Liver (tissue), 8 donors: ENCODE measurements at regions not wholly inside any gene's neighbourhood (a gene's known extent, or its start where the extent isn't known, plus 50 kb on each side); places are given as distances from the start of the nearest gene placed in this dataset.

ENCODE experiments used
- DNase-seq: peaks from one replicate; pipeline ENCODE4 v3.0.0-alpha.2; 2017; ENCODE audit warnings: low spot score
- H3K27ac ChIP-seq, 2 donors: one replicate each; pipeline ENCODE4 v1.7.0; 2013; ENCODE audit warnings: inconsistent platforms in 2 of 2, low read length in 2 of 2, control low read depth in 1 of 2, low read depth in 1 of 2, mild to moderate bottlenecking in 1 of 2
- H3K27me3 ChIP-seq, 4 donors: one replicate each; pipeline versions ENCODE4 v1.6.1 to v1.7.0; 2013; ENCODE audit warnings: low read length in 3 of 4, inconsistent platforms in 1 of 4, mild to moderate bottlenecking in 1 of 4, moderate library complexity in 1 of 4; ENCODE audit not compliant: control insufficient read depth in 4 of 4, insufficient read depth in 4 of 4
- H3K36me3 ChIP-seq, 4 donors: one replicate each; pipeline versions ENCODE4 v1.6.1 to v1.7.0; 2013; ENCODE audit warnings: low read length in 3 of 4, mild to moderate bottlenecking in 3 of 4, low read depth in 1 of 4, moderate library complexity in 1 of 4; ENCODE audit not compliant: control insufficient read depth in 4 of 4, insufficient read depth in 3 of 4
- H3K4me1 ChIP-seq, 4 donors: one replicate each; pipeline versions ENCODE4 v1.6.1 to v1.7.0; 2013; ENCODE audit warnings: low read length in 3 of 4, mild to moderate bottlenecking in 3 of 4, moderate library complexity in 1 of 4; ENCODE audit not compliant: control insufficient read depth in 4 of 4, insufficient read depth in 4 of 4
- H3K4me3 ChIP-seq, 3 donors: one replicate each; pipeline versions ENCODE4 v1.6.1 to v1.7.0; 2013; ENCODE audit warnings: low read length in 3 of 3, control low read depth in 1 of 3, low read depth in 1 of 3, mild to moderate bottlenecking in 1 of 3
- H3K9ac ChIP-seq, 2 donors: one replicate each; pipeline ENCODE4 v1.7.0; 2013; ENCODE audit warnings: low read length in 2 of 2, mild to moderate bottlenecking in 2 of 2, moderate library complexity in 2 of 2, control low read depth in 1 of 2, low read depth in 1 of 2
- H3K9me3 ChIP-seq, 4 donors: one replicate each; pipeline versions ENCODE4 v1.6.1 to v1.7.0; 2013; ENCODE audit warnings: low read length in 3 of 4; ENCODE audit not compliant: control insufficient read depth in 4 of 4
- ATF3 ChIP-seq: IDR thresholded peaks from 2 replicates; pipeline ENCODE4 v1.6.1; 2016; ENCODE audit warnings: antibody characterized with exemption
- CTCF ChIP-seq: fragments of 150-350 bp; IDR thresholded peaks from 2 replicates; pipeline ENCODE4 v1.5.1; 2017; ENCODE audit warnings: improper control_type of control experiment, low read depth, low read length; ENCODE audit not compliant: missing input control
- EGR1 ChIP-seq, 2 donors: IDR thresholded peaks; 2 replicates each; pipeline ENCODE4 v1.6.1; 2016 to 2018; ENCODE audit warnings: antibody characterized with exemption in 2 of 2, low read depth in 2 of 2
- FOXA1 ChIP-seq: IDR thresholded peaks from 2 replicates; pipeline ENCODE4 v1.6.1; 2016; ENCODE audit warnings: antibody characterized with exemption
- FOXA2 ChIP-seq: IDR thresholded peaks from 2 replicates; pipeline ENCODE4 v1.6.1; 2016; ENCODE audit warnings: antibody characterized with exemption
- GABPA ChIP-seq, 2 donors: IDR thresholded peaks in 1 of 2; conservative IDR thresholded peaks in 1 of 2; 2 replicates each; pipeline ENCODE4 v1.6.1; 2016; ENCODE audit warnings: antibody characterized with exemption in 2 of 2, mild to moderate bottlenecking in 1 of 2, moderate library complexity in 1 of 2
- HNF4A ChIP-seq, 2 donors: conservative IDR thresholded peaks; 2 replicates each; pipeline ENCODE4 v1.6.1; 2016; ENCODE audit warnings: antibody characterized with exemption in 2 of 2, mild to moderate bottlenecking in 2 of 2
- HNF4G ChIP-seq: IDR thresholded peaks from 2 replicates; pipeline ENCODE4 v1.6.1; 2016; ENCODE audit warnings: antibody characterized with exemption
- JUND ChIP-seq, 2 donors: IDR thresholded peaks; 2 replicates each; pipeline ENCODE4 v1.6.1; 2016; ENCODE audit warnings: antibody characterized with exemption in 2 of 2
- MAX ChIP-seq: IDR thresholded peaks from 2 replicates; pipeline ENCODE4 v1.6.1; 2016; ENCODE audit warnings: antibody characterized with exemption
- NR2F2 ChIP-seq: IDR thresholded peaks from 2 replicates; pipeline ENCODE4 v1.6.1; 2016; ENCODE audit warnings: antibody characterized with exemption
- RAD21 ChIP-seq, 2 donors: IDR thresholded peaks; 2 replicates each; pipeline ENCODE4 v1.6.1; 2016; ENCODE audit warnings: antibody characterized with exemption in 2 of 2, mild to moderate bottlenecking in 2 of 2
- REST ChIP-seq: IDR thresholded peaks from 2 replicates; pipeline ENCODE4 v1.6.1; 2016; ENCODE audit warnings: antibody characterized with exemption, mild to moderate bottlenecking
- RXRA ChIP-seq, 2 donors: IDR thresholded peaks; 2 replicates each; pipeline ENCODE4 v1.6.1; 2017 to 2018; ENCODE audit warnings: antibody characterized with exemption in 2 of 2, mild to moderate bottlenecking in 1 of 2
- SP1 ChIP-seq: IDR thresholded peaks from 2 replicates; pipeline ENCODE4 v1.6.1; 2018; ENCODE audit warnings: antibody characterized with exemption, mild to moderate bottlenecking
- TAF1 ChIP-seq: conservative IDR thresholded peaks from 2 replicates; pipeline ENCODE4 v1.6.1; 2016; ENCODE audit warnings: antibody characterized with exemption, mild to moderate bottlenecking
- YY1 ChIP-seq: IDR thresholded peaks from 2 replicates; pipeline ENCODE4 v1.6.1; 2016; ENCODE audit warnings: antibody characterized with exemption, mild to moderate bottlenecking
- ZBTB33 ChIP-seq: IDR thresholded peaks from 2 replicates; pipeline ENCODE4 v1.6.1; 2016; ENCODE audit warnings: antibody characterized with exemption
- WGBS: extraction: QIAGEN DNeasy Blood & Tissue Kit; methylation state at CpG from one replicate; pipeline ENCODE4 v1.1.7; 2013; 5-methylcytosine and 5-hydroxymethylcytosine counted together
- donor health status: healthy.
- donor health status: healthy.
- donor health status: healthy.
- donor health status: healthy.
- donor health status: healthy.

DNA sequence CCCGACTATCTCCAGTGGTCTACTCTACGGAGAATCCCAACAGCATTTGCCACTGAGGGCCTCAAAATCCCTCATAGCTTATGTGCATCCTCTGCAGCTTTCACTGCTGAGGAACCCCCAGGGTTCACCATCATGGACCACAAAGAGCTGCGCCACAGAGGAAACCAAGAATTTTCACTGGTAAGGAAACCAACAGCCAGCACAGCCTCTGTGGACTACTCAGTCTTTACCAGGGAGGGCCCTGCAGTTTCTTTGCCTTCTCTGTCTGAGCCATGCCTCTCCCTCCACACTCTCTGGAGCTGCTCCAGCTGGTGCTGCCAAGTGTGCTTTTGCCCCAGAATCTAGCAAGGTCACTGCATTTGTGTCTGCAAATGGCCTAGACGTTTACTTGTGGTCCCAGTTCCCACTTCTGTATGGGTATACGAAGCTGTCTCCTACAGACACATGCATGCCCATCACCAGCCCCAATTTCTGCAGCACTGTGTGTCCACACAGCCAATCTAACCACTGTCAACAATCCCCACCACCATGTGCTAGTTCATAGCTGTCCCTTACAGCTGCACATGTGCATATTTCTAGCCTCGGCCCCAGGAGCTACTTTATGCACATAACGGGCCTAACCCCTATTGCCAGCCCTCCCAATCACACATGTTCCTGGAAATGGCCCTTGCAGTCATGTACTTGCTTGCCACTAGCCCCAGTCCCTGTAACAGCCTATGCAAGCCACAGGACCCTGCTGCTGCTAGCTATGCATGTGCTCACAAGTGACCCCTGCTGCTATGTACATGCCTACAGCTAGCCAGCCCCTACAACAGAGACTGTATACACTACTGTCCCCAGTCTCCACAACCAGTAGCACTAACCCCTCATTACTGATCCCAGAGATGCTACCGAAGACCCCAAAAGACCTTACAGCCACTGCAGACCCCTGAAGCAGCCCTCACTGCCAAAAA is 1437.4 kb downstream of the CDH11 start:
- no peak for DNase-seq
- H3K9ac ChIP-seq, result no peak overlapping the region
- no peaks in the 10 kb centered on the region for H3K9me3 ChIP-seq
- no peaks in the 10 kb centered on the region for H3K36me3 ChIP-seq
- no peaks in the 10 kb centered on the region for H3K4me1 ChIP-seq
- TF ChIP-seq EGR1 (IDR thresholded peaks at IDR 0.05; ENCODE audit: low read depth in 2 of 2), result no peak
- TF ChIP-seq CTCF, result no peak
- TF ChIP-seq MAX, result no peak
- TF ChIP-seq RXRA (IDR thresholded peaks at IDR 0.05), result no peak
- no peak for TF ChIP-seq HNF4A (conservative IDR thresholded peaks at IDR 0.05)
- no peak for TF ChIP-seq FOXA1
- no peak for TF ChIP-seq ATF3
- TF ChIP-seq NR2F2, result no peak
- TF ChIP-seq GABPA (IDR thresholded peaks at IDR 0.05 in 1 of 2, conservative IDR thresholded peaks at IDR 0.05 in 1 of 2), result no peak
- TF ChIP-seq TAF1, result no peak
- TF ChIP-seq HNF4G, result no peak
- TF ChIP-seq ZBTB33, result no peak
- no peak for TF ChIP-seq JUND (IDR thresholded peaks at IDR 0.05)
- no peak for TF ChIP-seq REST
- TF ChIP-seq RAD21 (IDR thresholded peaks at IDR 0.05), result no peak
- TF ChIP-seq YY1, result no peak
- TF ChIP-seq FOXA2, result no peak
- TF ChIP-seq SP1, result no peak
- WGBS, result 72% methylated on average over 8 of the region's 8 CpGs
- H3K27ac ChIP-seq, result no peak overlapping the region
- H3K27me3 ChIP-seq, result no peaks in the 10 kb centered on the region
- no peak overlapping the region for H3K4me3 ChIP-seq
